ENCODE measurements at regions not wholly inside any gene's neighbourhood (a gene's known extent, or its start where the extent isn't known, plus 50 kb on each side); places are given as distances from the start of the nearest gene placed in this dataset.

DNA sequence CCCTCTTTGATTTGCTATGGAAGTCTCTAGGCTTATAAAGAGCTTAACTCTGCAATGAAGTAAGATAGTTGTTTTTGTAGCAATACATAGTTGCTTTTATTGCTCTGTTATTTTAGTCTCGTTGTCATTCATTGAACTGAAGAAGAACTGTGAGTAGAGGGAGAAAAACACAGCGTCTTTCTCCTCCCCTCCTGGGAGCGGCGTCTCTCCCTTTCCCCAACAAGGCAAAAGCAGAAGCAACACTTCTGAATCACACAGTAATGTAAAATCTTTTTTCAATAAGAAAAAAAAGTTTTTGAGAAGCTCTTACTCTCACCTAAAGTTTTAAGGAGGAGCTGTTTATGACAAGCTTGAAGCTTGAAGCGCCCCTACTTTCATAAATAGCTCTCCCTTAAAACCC is 119.3 kb upstream of the SLC7A14 start:
- TF ChIP-seq, protein P1, sequence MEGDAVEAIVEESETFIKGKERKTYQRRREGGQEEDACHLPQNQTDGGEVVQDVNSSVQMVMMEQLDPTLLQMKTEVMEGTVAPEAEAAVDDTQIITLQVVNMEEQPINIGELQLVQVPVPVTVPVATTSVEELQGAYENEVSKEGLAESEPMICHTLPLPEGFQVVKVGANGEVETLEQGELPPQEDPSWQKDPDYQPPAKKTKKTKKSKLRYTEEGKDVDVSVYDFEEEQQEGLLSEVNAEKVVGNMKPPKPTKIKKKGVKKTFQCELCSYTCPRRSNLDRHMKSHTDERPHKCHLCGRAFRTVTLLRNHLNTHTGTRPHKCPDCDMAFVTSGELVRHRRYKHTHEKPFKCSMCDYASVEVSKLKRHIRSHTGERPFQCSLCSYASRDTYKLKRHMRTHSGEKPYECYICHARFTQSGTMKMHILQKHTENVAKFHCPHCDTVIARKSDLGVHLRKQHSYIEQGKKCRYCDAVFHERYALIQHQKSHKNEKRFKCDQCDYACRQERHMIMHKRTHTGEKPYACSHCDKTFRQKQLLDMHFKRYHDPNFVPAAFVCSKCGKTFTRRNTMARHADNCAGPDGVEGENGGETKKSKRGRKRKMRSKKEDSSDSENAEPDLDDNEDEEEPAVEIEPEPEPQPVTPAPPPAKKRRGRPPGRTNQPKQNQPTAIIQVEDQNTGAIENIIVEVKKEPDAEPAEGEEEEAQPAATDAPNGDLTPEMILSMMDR (IDR thresholded peaks at IDR 0.05) = no peak
- no peak for TF ChIP-seq POLR2A (IDR thresholded peaks at IDR 0.05)

Measured in upper lobe of left lung (tissue), 4 donors.